HepG2 (cell line): ENCODE measurements at regions not wholly inside any gene's neighbourhood (a gene's known extent, or its start where the extent isn't known, plus 50 kb on each side); places are given as distances from the start of the nearest gene placed in this dataset.

Experiments used
- ATAC-seq: fragments of 200-7000 bp; cut with Tn5 transposase; 3 replicates; pipeline ENCODE4 v1.9.1; 2020; ENCODE audit warnings: mild to moderate bottlenecking, moderate library complexity
- BruUV-seq: library from RNA; stranded (reverse); fragments of 400-500 nt; replicated peaks from 2 replicates; lab custom pipeline; 2021; lab: Mats Ljungman, UMichigan
- CTCF ChIA-PET: fragments of 300-600 bp; formaldehyde crosslinking; extraction: SDS; loops from one replicate; lab custom pipeline; 2021; ENCODE audit warnings: low total read pairs, inconsistent platforms, low intra/inter-chr PET ratio; lab: Yijun Ruan, JAX
- POLR2A ChIA-PET: fragments of 350-600 bp; sonication (Branson Sonifier 250); formaldehyde crosslinking; loops from one replicate; lab custom pipeline; 2020; ENCODE audit warnings: antibody characterized with exemption, inconsistent platforms; lab: Yijun Ruan, JAX
- DNase-seq: peaks from one replicate; pipeline ENCODE4 v3.0.0-alpha.2; 2015; ENCODE audit warnings: low spot score
- FAIRE-seq: peaks from 3 replicates; lab custom pipeline; 2011; peaks lifted over from hg19 to GRCh38; lab: Jason Lieb, UNC
- H2AFZ ChIP-seq: one replicate; pipeline ENCODE4 v1.6.1; 2011; ENCODE audit warnings: low read length, inconsistent platforms
- H3K27ac ChIP-seq: fragments of 300-600 bp; 3 replicates; pipeline ENCODE4 v1.8.0; 2011; ENCODE audit warnings: mixed run types, mild to moderate bottlenecking, mixed read lengths, low read length, inconsistent platforms; ENCODE audit not compliant: insufficient read depth; ENCODE audit errors: extremely low read length
- H3K27me3 ChIP-seq, 2 experiments: fragments of 200-600 bp in 1 of 2; 2 replicates in 1 of 2; 3 replicates in 1 of 2; pipeline versions ENCODE4 v1.6.0 to v1.8.0; 2011; ENCODE audit warnings: low read length in 2 of 2, mild to moderate bottlenecking in 2 of 2, moderate library complexity in 2 of 2, inconsistent platforms in 1 of 2; ENCODE audit not compliant: insufficient read depth in 2 of 2, control insufficient read depth in 1 of 2
- H3K36me3 ChIP-seq, 2 experiments: fragments of 200-600 bp in 1 of 2; replicated peaks in 1 of 2; 2 replicates in 1 of 2; 3 replicates in 1 of 2; pipeline versions ENCODE4 v1.5.1 to v1.8.0; 2011; ENCODE audit warnings: low read length in 2 of 2, inconsistent platforms in 1 of 2; ENCODE audit not compliant: insufficient read depth in 2 of 2, control insufficient read depth in 1 of 2
- H3K4me1 ChIP-seq: 2 replicates; pipeline ENCODE4 v1.5.1; 2012; ENCODE audit warnings: low read length, inconsistent platforms; ENCODE audit not compliant: insufficient read depth
- H3K4me2 ChIP-seq: 2 replicates; pipeline ENCODE4 v1.6.0; 2011; ENCODE audit warnings: low read depth, low read length, inconsistent platforms
- H3K4me3 ChIP-seq, 3 experiments: fragments of 200-600 bp in 1 of 3; sonication (generic), shearing (Covaris generic) in 1 of 3; replicated peaks in 1 of 3; 2 replicates each; pipeline ENCODE4 v1.5.1; 2011 to 2016; ENCODE audit warnings: low read length in 3 of 3, inconsistent platforms in 2 of 3, low read depth in 2 of 3, mild to moderate bottlenecking in 2 of 3, control low read depth in 1 of 3, mixed read lengths in 1 of 3; ENCODE audit not compliant: insufficient read depth in 1 of 3
- H3K79me2 ChIP-seq: one replicate; pipeline ENCODE4 v1.6.1; 2011; ENCODE audit warnings: low read length, inconsistent platforms; ENCODE audit not compliant: insufficient read depth
- H3K9ac ChIP-seq: 2 replicates; pipeline ENCODE4 v1.6.0; 2011; ENCODE audit warnings: mild to moderate bottlenecking, low read depth, low read length, inconsistent platforms; ENCODE audit not compliant: insufficient read depth
- H3K9me3 ChIP-seq: 2 replicates; pipeline ENCODE4 v1.5.1; 2012; ENCODE audit warnings: mild to moderate bottlenecking, low read length
- H4K20me1 ChIP-seq: 2 replicates; pipeline ENCODE4 v1.6.0; 2011; ENCODE audit warnings: inconsistent platforms, mild to moderate bottlenecking, low read length, moderate library complexity; ENCODE audit not compliant: insufficient read depth
- MBD4 ChIP-seq: IDR thresholded peaks from 2 replicates; pipeline ENCODE4 v1.6.1; 2012; ENCODE audit warnings: low read length, inconsistent platforms, borderline replicate concordance
- MNT ChIP-seq: fragments of 450-650 bp; IDR thresholded peaks from 2 replicates; pipeline ENCODE4 v1.6.1; 2016
- ZNF136 ChIP-seq: sonication (generic); formaldehyde crosslinking; IDR thresholded peaks from 2 replicates; pipeline ENCODE4 v1.8.1; 2022; ENCODE audit warnings: low read depth, mild to moderate bottlenecking, moderate library complexity, missing genetic modification reagents
- ZUFSP ChIP-seq: sonication (generic); formaldehyde crosslinking; IDR thresholded peaks from 2 replicates; pipeline ENCODE4 v1.9.0; 2021; ENCODE audit warnings: missing genetic modification reagents, mild to moderate bottlenecking, borderline replicate concordance
- WGBS: methylation state at CpG from one replicate; pipeline ENCODE4 v1.1.6; 2017; ENCODE audit warnings: low lambda C conversion rate; 5-methylcytosine and 5-hydroxymethylcytosine counted together
- in situ Hi-C: cut with HindIII; loops from 2 replicates; pipeline ENCODE4 v1.10.0; 2017; ENCODE audit warnings: low pct_unique_long_range_greater_than_20kb; ENCODE audit not compliant: extremely low pct_ligation_motif_present
- intact Hi-C: fragments of 100-400 bp; cut with micrococcal nuclease; formaldehyde crosslinking; loops from one replicate; pipeline ENCODE4 v1.10.0; 2022; ENCODE audit not compliant: unreplicated experiment

- TF ChIP-seq MBD4 (no peak), ZUFSP (no peak)
Measured at GRCh38 chr5:2403296-2403695, 348.2 kb downstream of the IRX2 start (continued).

GRCh38 chr5:2399804-2400203 lies 351.7 kb downstream of the IRX2 start:
- no TSS peak for BruUV-seq
- no peak overlapping the region for H3K27ac ChIP-seq
- no peak for DNase-seq
- no peak for ATAC-seq
- no peaks in the 10 kb centered on the region for H4K20me1 ChIP-seq
- no peaks in the 10 kb centered on the region for H3K4me1 ChIP-seq
- in situ Hi-C loops, result no loop called here
- no peak overlapping the region for H3K9ac ChIP-seq
- ChIA-PET CTCF (no interaction called here), POLR2A (no interaction called here)
- H2AFZ ChIP-seq, result no peak overlapping the region
- no peaks in the 10 kb centered on the region; a peak in 1 of 5 replicates for H3K27me3 ChIP-seq
- no peaks in the 10 kb centered on the region for H3K36me3 ChIP-seq
- H3K9me3 ChIP-seq, result peaks cover 6% of the 10 kb centered on the region; the same call in 1 of the 2 replicates
- no peak overlapping the region for H3K4me2 ChIP-seq
- H3K79me2 ChIP-seq, result no peaks in the 10 kb centered on the region
- no peak for TF ChIP-seq ZNF136
- TF ChIP-seq MNT, result 0 out of 2 replicates have a peak, but pooled peaks have one; percentile 3
- no peak for FAIRE-seq
- intact Hi-C loops, result no loop called here
- H3K4me3 ChIP-seq, result no peak overlapping the region
- WGBS, result 3% methylated on average over 7 of the region's 7 CpGs
